Thyroid gland (tissue), 4 donors: ENCODE measurements at regions not wholly inside any gene's neighbourhood (a gene's known extent, or its start where the extent isn't known, plus 50 kb on each side); places are given as distances from the start of the nearest gene placed in this dataset.

Experiments
- POLR2A ChIP-seq, 2 donors: fragments of 450-650 bp; IDR thresholded peaks; one replicate each; pipeline ENCODE4 v1.6.1; 2017; ENCODE audit warnings: antibody characterized with exemption in 2 of 2, mild to moderate bottlenecking in 2 of 2, moderate library complexity in 1 of 2
- TF ChIP-seq, protein P1 (sequence below), 6 experiments: fragments of 200-600 bp in 3 of 6; fragments of 450-650 bp in 3 of 6; sonication (generic) in 3 of 6; IDR thresholded peaks; one replicate each; pipeline ENCODE4 v1.5.1; 2016 to 2019; ENCODE audit warnings: antibody characterized with exemption in 6 of 6, mild to moderate bottlenecking in 2 of 6, inconsistent platforms in 1 of 6, moderate library complexity in 1 of 6

DNA sequence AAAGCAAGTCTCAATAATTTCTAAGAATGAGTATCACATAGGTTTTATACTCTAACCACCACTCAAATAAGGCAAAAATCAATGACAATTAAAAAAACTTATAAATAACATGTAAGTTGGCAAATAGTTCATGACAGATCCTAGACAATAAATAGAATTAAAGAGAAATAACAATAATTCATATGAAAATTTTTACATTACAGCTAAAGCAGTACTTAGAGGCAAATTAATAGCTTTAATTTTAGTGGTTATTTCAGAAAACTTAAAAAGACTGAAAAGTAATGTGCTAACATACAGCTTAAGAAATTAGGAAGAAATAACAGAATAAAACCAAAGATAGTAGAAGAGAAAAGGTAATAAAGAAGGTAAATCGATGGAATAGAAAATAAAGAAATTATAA, 179.9 kb upstream of the SPAG17 start:
- TF ChIP-seq, protein P1, sequence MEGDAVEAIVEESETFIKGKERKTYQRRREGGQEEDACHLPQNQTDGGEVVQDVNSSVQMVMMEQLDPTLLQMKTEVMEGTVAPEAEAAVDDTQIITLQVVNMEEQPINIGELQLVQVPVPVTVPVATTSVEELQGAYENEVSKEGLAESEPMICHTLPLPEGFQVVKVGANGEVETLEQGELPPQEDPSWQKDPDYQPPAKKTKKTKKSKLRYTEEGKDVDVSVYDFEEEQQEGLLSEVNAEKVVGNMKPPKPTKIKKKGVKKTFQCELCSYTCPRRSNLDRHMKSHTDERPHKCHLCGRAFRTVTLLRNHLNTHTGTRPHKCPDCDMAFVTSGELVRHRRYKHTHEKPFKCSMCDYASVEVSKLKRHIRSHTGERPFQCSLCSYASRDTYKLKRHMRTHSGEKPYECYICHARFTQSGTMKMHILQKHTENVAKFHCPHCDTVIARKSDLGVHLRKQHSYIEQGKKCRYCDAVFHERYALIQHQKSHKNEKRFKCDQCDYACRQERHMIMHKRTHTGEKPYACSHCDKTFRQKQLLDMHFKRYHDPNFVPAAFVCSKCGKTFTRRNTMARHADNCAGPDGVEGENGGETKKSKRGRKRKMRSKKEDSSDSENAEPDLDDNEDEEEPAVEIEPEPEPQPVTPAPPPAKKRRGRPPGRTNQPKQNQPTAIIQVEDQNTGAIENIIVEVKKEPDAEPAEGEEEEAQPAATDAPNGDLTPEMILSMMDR (IDR thresholded peaks at IDR 0.05) = no peak
- no peak for TF ChIP-seq POLR2A (IDR thresholded peaks at IDR 0.05)
